ENCODE measurements at regions not wholly inside any gene's neighbourhood (a gene's known extent, or its start where the extent isn't known, plus 50 kb on each side); places are given as distances from the start of the nearest gene placed in this dataset.
"Not testable (repeated sequence)": the region's sequence is repeated elsewhere in the genome, so short reads cannot be mapped to it uniquely, and the experiment has no call there.

GRCh38 chr17:64747938-64748540, 85.9 kb upstream of the SMURF2 start:
- no peak overlapping the region for H3K4me2 ChIP-seq (ENCODE audit: low read depth, low read length, poor library complexity, severe bottlenecking)
- H2AFZ ChIP-seq (ENCODE audit: low read length): no peak overlapping the region

GRCh38 chr17:64742326-64742725, 80.2 kb upstream of the SMURF2 start:
- Histone ChIP-seq H2AFZ (ENCODE audit: low read length) (no peak overlapping the region), H3K9me3 (ENCODE audit: insufficient read depth, low read depth, low read length) (no peaks in the 10 kb centered on the region), H3K79me2 (ENCODE audit: insufficient read depth, low read length) (no peaks in the 10 kb centered on the region), H3K4me2 (ENCODE audit: low read depth, low read length, poor library complexity, severe bottlenecking) (no peak overlapping the region), H3K9ac (ENCODE audit: low read depth, low read length, poor library complexity, severe bottlenecking) (no peak overlapping the region), H3K27me3 (ENCODE audit: insufficient read depth, low read length, poor library complexity, severe bottlenecking) (no peaks in the 10 kb centered on the region), H3K4me3 (ENCODE audit: low read length, poor library complexity, severe bottlenecking) (no peak overlapping the region), H3F3A (ENCODE audit: low read depth) (peaks cover 3% of the 10 kb centered on the region; the same call in 1 of the 2 replicates), H4K20me1 (ENCODE audit: insufficient read depth, low read length, poor library complexity, severe bottlenecking) (no peaks in the 10 kb centered on the region), H3K36me3 (ENCODE audit: insufficient read depth, low read length) (no peaks in the 10 kb centered on the region), H3K4me1 (ENCODE audit: insufficient read depth, low read length, poor library complexity, severe bottlenecking) (peaks cover 18% of the 10 kb centered on the region), H3K9me2 (replicated peaks; ENCODE audit: low read depth, low read length) (no peaks in the 10 kb centered on the region)
- TF ChIP-seq CTCF (conservative IDR thresholded peaks at IDR 0.05; ENCODE audit: low read length): no peak
- no peak for TF ChIP-seq EZH2phosphoT487 (IDR thresholded peaks at IDR 0.05; ENCODE audit: borderline replicate concordance)

More at GRCh38 chr17:64747938-64748540, 85.9 kb upstream of the SMURF2 start:
- H3K4me3 ChIP-seq (ENCODE audit: low read length, poor library complexity, severe bottlenecking): no peak overlapping the region
- H3K9ac ChIP-seq (ENCODE audit: low read depth, low read length, poor library complexity, severe bottlenecking): no peak overlapping the region
- H3K27me3 ChIP-seq (ENCODE audit: insufficient read depth, low read length, poor library complexity, severe bottlenecking): no peaks in the 10 kb centered on the region
- H3K9me2 ChIP-seq (replicated peaks; ENCODE audit: low read depth, low read length): no peaks in the 10 kb centered on the region
- no peaks in the 10 kb centered on the region for H3K79me2 ChIP-seq (ENCODE audit: insufficient read depth, low read length)
- H3K4me1 ChIP-seq (ENCODE audit: insufficient read depth, low read length, poor library complexity, severe bottlenecking): peaks cover 3% of the 10 kb centered on the region
- H3K9me3 ChIP-seq (ENCODE audit: insufficient read depth, low read depth, low read length): no peaks in the 10 kb centered on the region
- no peaks in the 10 kb centered on the region for H4K20me1 ChIP-seq (ENCODE audit: insufficient read depth, low read length, poor library complexity, severe bottlenecking)
- H3K36me3 ChIP-seq (ENCODE audit: insufficient read depth, low read length): peaks cover 29% of the 10 kb centered on the region; the same call in 1 of the 2 replicates
- TF ChIP-seq CTCF (conservative IDR thresholded peaks at IDR 0.05; ENCODE audit: low read length) (no peak), EZH2phosphoT487 (IDR thresholded peaks at IDR 0.05; ENCODE audit: borderline replicate concordance) (no peak)
- H3F3A ChIP-seq (ENCODE audit: low read depth): no peaks in the 10 kb centered on the region

GRCh38 chr17:64741916-64742315, 79.8 kb upstream of the SMURF2 start:
- H2AFZ ChIP-seq (ENCODE audit: low read length); H3F3A ChIP-seq (ENCODE audit: low read depth): not testable (repeated sequence)

GRCh38 chr17:64741038-64741641, 79.0 kb upstream of the SMURF2 start:
- Histone ChIP-seq H3K36me3 (ENCODE audit: insufficient read depth, low read length) (no peaks in the 10 kb centered on the region), H2AFZ (ENCODE audit: low read length) (peak overlapping the region; percentile 70), H3F3A (ENCODE audit: low read depth) (peaks cover 3% of the 10 kb centered on the region; the same call in 1 of the 2 replicates), H3K4me1 (ENCODE audit: insufficient read depth, low read length, poor library complexity, severe bottlenecking) (peaks cover 18% of the 10 kb centered on the region), H4K20me1 (ENCODE audit: insufficient read depth, low read length, poor library complexity, severe bottlenecking) (no peaks in the 10 kb centered on the region), H3K9ac (ENCODE audit: low read depth, low read length, poor library complexity, severe bottlenecking) (peak overlapping the region; percentile 66), H3K4me3 (ENCODE audit: low read length, poor library complexity, severe bottlenecking) (peak overlapping the region; percentile 4), H3K9me3 (ENCODE audit: insufficient read depth, low read depth, low read length) (no peaks in the 10 kb centered on the region), H3K27me3 (ENCODE audit: insufficient read depth, low read length, poor library complexity, severe bottlenecking) (no peaks in the 10 kb centered on the region), H3K4me2 (ENCODE audit: low read depth, low read length, poor library complexity, severe bottlenecking) (peak overlapping the region; percentile 33), H3K79me2 (ENCODE audit: insufficient read depth, low read length) (no peaks in the 10 kb centered on the region), H3K9me2 (replicated peaks; ENCODE audit: low read depth, low read length) (no peaks in the 10 kb centered on the region)
- TF ChIP-seq CTCF (conservative IDR thresholded peaks at IDR 0.05; ENCODE audit: low read length) (no peak), EZH2phosphoT487 (IDR thresholded peaks at IDR 0.05; ENCODE audit: borderline replicate concordance) (no peak)

More at GRCh38 chr17:64741916-64742315, 79.8 kb upstream of the SMURF2 start:
- H3K4me1 ChIP-seq (ENCODE audit: insufficient read depth, low read length, poor library complexity, severe bottlenecking): peaks cover 18% of the 10 kb centered on the region
- H3K9me2 ChIP-seq (replicated peaks; ENCODE audit: low read depth, low read length); H3K79me2 ChIP-seq (ENCODE audit: insufficient read depth, low read length); H3K4me2 ChIP-seq (ENCODE audit: low read depth, low read length, poor library complexity, severe bottlenecking); H4K20me1 ChIP-seq (ENCODE audit: insufficient read depth, low read length, poor library complexity, severe bottlenecking); H3K9me3 ChIP-seq (ENCODE audit: insufficient read depth, low read depth, low read length); H3K4me3 ChIP-seq (ENCODE audit: low read length, poor library complexity, severe bottlenecking); H3K9ac ChIP-seq (ENCODE audit: low read depth, low read length, poor library complexity, severe bottlenecking); H3K27me3 ChIP-seq (ENCODE audit: insufficient read depth, low read length, poor library complexity, severe bottlenecking); H3K36me3 ChIP-seq (ENCODE audit: insufficient read depth, low read length): not testable (repeated sequence)

Measured in Loucy (cell line).